Activated CD4-positive, alpha-beta T cell treated with anti-CD3 and anti-CD28 coated beads for 36 hours (primary cell): ENCODE measurements at regions not wholly inside any gene's neighbourhood (a gene's known extent, or its start where the extent isn't known, plus 50 kb on each side); places are given as distances from the start of the nearest gene placed in this dataset.

Source experiments
- ATAC-seq: fragments of 200-7000 bp; cut with Tn5 transposase; one replicate; pipeline ENCODE4 v1.10.0; 2021; ENCODE audit warnings: mild to moderate bottlenecking, moderate library complexity
- CTCF ChIA-PET: fragments of 350-600 bp; sonication (Branson Sonifier 250); formaldehyde crosslinking; loops from one replicate; lab custom pipeline; 2021; ENCODE audit warnings: antibody characterized with exemption; lab: Charles Lee
- POLR2A ChIA-PET: fragments of 350-600 bp; sonication (Branson Sonifier 250); formaldehyde crosslinking; loops from one replicate; lab custom pipeline; 2021; ENCODE audit warnings: antibody characterized with exemption, inconsistent platforms; lab: Charles Lee
- DNase-seq: peaks from one replicate; pipeline ENCODE4 v3.0.0-alpha.2; 2020
- H3K27ac Mint-ChIP-seq: one replicate; pipeline ENCODE4 v1.8.0; 2021; ENCODE audit warnings: mixed read lengths
- H3K27me3 Mint-ChIP-seq: one replicate; pipeline ENCODE4 v1.8.0; 2021; ENCODE audit warnings: mixed read lengths
- H3K36me3 Mint-ChIP-seq: one replicate; pipeline ENCODE4 v1.8.0; 2021; ENCODE audit warnings: low read depth, mixed read lengths
- H3K4me1 Mint-ChIP-seq: one replicate; pipeline ENCODE4 v1.8.0; 2021; ENCODE audit warnings: mixed read lengths
- H3K4me3 Mint-ChIP-seq: one replicate; pipeline ENCODE4 v1.8.0; 2021; ENCODE audit warnings: mild to moderate bottlenecking, moderate library complexity, mixed read lengths
- H3K9me3 Mint-ChIP-seq: one replicate; pipeline ENCODE4 v1.8.0; 2021; ENCODE audit warnings: low read depth, mixed read lengths
- intact Hi-C, 2 experiments: fragments of 100-400 bp; cut with DNase I in 1 of 2; cut with micrococcal nuclease in 1 of 2; formaldehyde crosslinking; loops; one replicate each; pipeline versions ENCODE4 v1.14.2 to v1.15.1; 2022 to 2024; cut with DNase I, micrococcal nuclease

GRCh38 chr11:92276773-92277172 lies 52.2 kb downstream of the FAT3 start:
- ATAC-seq (no peak), DNase-seq (no peak)
- no peak overlapping the region for H3K27ac Mint-ChIP-seq
- peaks cover 2% of the 10 kb centered on the region for H3K9me3 Mint-ChIP-seq
- H3K27me3 Mint-ChIP-seq: peaks cover 2% of the 10 kb centered on the region
- intact Hi-C loops: no loop called here
- no peaks in the 10 kb centered on the region for H3K4me1 Mint-ChIP-seq
- ChIA-PET CTCF (no interaction called here), POLR2A (no interaction called here)
- no peaks in the 10 kb centered on the region for H3K36me3 Mint-ChIP-seq
- H3K4me3 Mint-ChIP-seq: no peak overlapping the region

- intact Hi-C loops: no loop called here
- Mint-ChIP-seq H3K4me1 (no peaks in the 10 kb centered on the region), H3K27ac (no peak overlapping the region), H3K4me3 (no peak overlapping the region), H3K36me3 (no peaks in the 10 kb centered on the region), H3K9me3 (peaks cover 2% of the 10 kb centered on the region), H3K27me3 (no peaks in the 10 kb centered on the region)
- CTCF ChIA-PET: no interaction called here
- POLR2A ChIA-PET: no interaction called here
- ATAC-seq: no peak
- no peak for DNase-seq
Observed at GRCh38 chr11:92277871-92278270, 53.3 kb downstream of the FAT3 start.

DNA sequence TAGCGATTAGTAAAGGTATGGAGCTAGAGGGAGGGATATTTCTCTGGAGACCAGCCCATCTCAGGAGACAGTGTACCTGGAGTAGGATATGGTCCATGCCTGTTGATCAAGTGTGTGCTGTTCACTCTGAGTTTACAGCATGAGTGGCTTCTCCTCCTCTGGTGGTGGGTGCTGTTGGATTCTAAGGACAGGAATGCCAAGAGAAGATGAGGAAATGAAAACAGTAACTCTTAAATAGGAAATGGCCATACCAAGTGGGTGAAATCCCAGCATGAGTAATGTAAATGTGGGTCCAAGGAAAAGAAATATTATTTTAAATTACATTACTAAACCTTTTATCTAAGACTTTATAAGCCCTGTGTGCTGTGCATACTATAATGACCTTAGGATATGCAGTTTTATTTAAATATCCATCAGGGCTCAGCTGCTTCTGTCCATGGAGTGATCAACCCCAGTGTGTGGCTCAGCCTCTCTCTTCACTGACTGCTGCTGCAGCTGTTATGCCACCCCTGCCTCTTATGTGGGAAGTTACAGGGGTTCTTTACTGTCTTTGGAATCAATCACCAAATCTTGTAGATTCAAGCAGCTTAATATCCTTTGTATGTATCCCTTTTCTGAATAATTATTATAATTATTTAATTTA lies 54.3 kb downstream of the FAT3 start:
- Mint-ChIP-seq H3K4me1 (no peaks in the 10 kb centered on the region), H3K9me3 (peaks cover 2% of the 10 kb centered on the region), H3K36me3 (no peaks in the 10 kb centered on the region), H3K27me3 (no peaks in the 10 kb centered on the region), H3K4me3 (no peak overlapping the region), H3K27ac (no peak overlapping the region)
- DNase-seq (no peak), ATAC-seq (no peak)
- ChIA-PET POLR2A (no interaction called here), CTCF (no interaction called here)
- intact Hi-C loops: no loop called here

DNA sequence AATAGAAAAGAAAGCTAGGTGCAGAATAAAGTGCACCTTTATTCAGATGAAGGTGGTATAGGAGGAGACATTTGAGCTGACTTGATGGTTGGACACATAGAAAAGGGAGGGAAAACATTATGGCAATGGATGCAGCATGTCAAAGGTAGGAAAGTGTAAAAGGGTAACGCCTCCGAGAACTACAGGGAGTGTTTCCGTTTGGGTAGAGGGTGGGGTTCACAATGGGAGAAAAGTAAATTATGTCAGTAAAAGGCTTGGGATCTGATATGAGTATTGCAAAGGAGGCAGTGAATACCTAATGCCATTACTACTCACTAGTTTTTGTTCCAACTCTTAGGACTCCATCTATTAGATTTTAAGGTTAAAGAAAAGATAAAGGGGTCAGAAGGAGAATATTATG lies 59.5 kb downstream of the FAT3 start:
- no peak for DNase-seq
- no peaks in the 10 kb centered on the region for H3K9me3 Mint-ChIP-seq
- H3K27ac Mint-ChIP-seq: no peak overlapping the region
- no peaks in the 10 kb centered on the region for H3K36me3 Mint-ChIP-seq
- no peak overlapping the region for H3K4me3 Mint-ChIP-seq
- intact Hi-C loops: no loop called here
- no peaks in the 10 kb centered on the region for H3K27me3 Mint-ChIP-seq
- POLR2A ChIA-PET: interaction anchor here (0.6 kb wide), 1 partner anchor 56 kb away, joined by 3 read pairs; no protein-coding TSS in a partner anchor
- no peak for ATAC-seq
- CTCF ChIA-PET: no interaction called here
- no peaks in the 10 kb centered on the region for H3K4me1 Mint-ChIP-seq

GRCh38 chr11:92284558-92284957 lies 59.9 kb downstream of the FAT3 start:
- ChIA-PET CTCF (no interaction called here), POLR2A (no interaction called here)
- H3K27me3 Mint-ChIP-seq: no peaks in the 10 kb centered on the region
- no peak overlapping the region for H3K27ac Mint-ChIP-seq
- ATAC-seq (no peak), DNase-seq (no peak)
- no peaks in the 10 kb centered on the region for H3K36me3 Mint-ChIP-seq
- intact Hi-C loops: no loop called here
- no peaks in the 10 kb centered on the region for H3K9me3 Mint-ChIP-seq
- no peak overlapping the region for H3K4me3 Mint-ChIP-seq
- no peaks in the 10 kb centered on the region for H3K4me1 Mint-ChIP-seq

GRCh38 chr11:92285776-92286175 lies 61.2 kb downstream of the FAT3 start:
- ChIA-PET CTCF (no interaction called here), POLR2A (no interaction called here)
- no peak overlapping the region for H3K4me3 Mint-ChIP-seq
- no peaks in the 10 kb centered on the region for H3K27me3 Mint-ChIP-seq
- H3K9me3 Mint-ChIP-seq: no peaks in the 10 kb centered on the region
- H3K27ac Mint-ChIP-seq: no peak overlapping the region
- no peaks in the 10 kb centered on the region for H3K36me3 Mint-ChIP-seq
- intact Hi-C loops: no loop called here
- DNase-seq (no peak), ATAC-seq (no peak)
- H3K4me1 Mint-ChIP-seq: no peaks in the 10 kb centered on the region

DNA sequence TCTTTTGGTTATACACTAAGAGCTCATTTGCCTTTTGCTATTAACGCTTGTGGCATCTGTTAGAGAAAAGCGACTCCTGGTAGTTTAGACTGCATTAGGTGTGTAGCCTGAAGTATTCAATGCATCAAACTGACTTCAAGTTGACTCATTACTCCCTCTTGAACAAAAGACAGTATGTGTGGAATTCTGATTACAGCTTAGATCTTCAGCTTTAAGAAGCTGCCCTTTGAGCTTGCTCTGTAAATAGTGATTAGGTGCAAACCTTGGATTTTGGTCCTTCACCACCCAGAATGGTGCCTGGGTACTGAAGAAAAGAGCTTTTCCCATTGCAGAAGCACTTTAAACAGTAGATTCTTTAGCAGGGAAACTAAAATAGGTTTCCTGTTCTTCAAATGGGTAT lies 62.1 kb downstream of the FAT3 start:
- Mint-ChIP-seq H3K36me3 (no peaks in the 10 kb centered on the region), H3K9me3 (no peaks in the 10 kb centered on the region), H3K4me3 (no peak overlapping the region), H3K27me3 (no peaks in the 10 kb centered on the region), H3K4me1 (no peaks in the 10 kb centered on the region), H3K27ac (no peak overlapping the region)
- no peak for ATAC-seq
- intact Hi-C loops: no loop called here
- ChIA-PET CTCF (no interaction called here), POLR2A (interaction anchor here (0.6 kb wide), 1 partner anchor 484 kb away, joined by 3 read pairs; no protein-coding TSS in a partner anchor)
- DNase-seq: no peak

DNA sequence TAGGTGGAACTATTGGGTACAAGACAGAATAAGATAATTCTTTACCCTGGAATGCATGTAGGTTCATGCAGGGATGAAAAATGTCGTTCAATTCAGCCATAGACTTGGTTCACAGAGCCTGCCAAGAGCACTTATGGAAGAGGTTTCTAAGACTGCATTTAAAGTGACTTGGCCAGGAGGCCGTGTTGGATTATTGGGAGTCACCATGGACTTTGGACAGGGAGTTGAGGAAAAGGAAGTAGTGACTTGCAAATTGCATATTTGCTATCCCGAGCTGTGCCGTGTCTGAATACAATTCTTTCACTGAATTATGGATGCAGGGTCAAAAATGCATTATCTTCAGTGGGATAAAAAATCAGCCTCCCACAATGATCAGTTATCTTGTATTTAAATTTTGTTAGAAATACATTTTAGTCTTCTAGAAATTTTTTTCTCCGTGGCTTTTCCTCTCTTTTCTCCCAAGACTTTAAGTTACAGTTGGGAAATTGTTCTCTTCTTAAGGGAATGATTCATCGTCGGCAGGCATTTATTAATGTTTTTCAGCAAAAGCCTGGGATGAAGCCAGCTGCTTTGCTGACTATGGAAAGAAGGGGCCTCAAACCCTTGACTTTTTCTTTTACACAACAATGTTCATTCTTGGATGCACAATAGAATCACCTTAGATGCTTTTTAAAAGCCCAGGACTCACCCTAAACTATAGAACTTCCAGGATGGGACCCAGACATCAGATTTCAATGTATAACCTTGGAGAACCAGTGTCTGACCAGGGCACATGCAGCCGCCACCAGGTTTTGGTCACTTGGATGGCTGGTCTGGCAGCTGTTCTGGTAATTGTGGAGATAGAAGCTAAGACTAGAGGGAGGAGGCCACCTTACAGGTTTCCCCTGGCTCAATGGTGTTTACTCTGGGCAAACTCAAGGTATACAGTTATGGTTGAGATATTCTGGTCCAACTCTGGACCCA lies 70.8 kb downstream of the FAT3 start:
- Mint-ChIP-seq H3K27ac (no peak overlapping the region), H3K4me1 (no peaks in the 10 kb centered on the region), H3K9me3 (no peaks in the 10 kb centered on the region), H3K27me3 (no peaks in the 10 kb centered on the region), H3K36me3 (no peaks in the 10 kb centered on the region), H3K4me3 (no peak overlapping the region)
- DNase-seq (no peak), ATAC-seq (no peak)
- POLR2A ChIA-PET: no interaction called here
- intact Hi-C loops: no loop called here
- CTCF ChIA-PET: interaction anchor here (0.6 kb wide), 1 partner anchor 42 kb away, joined by 3 read pairs; no protein-coding TSS in a partner anchor

GRCh38 chr11:92296138-92296515 lies 71.5 kb downstream of the FAT3 start:
- no peaks in the 10 kb centered on the region for H3K4me1 Mint-ChIP-seq
- ATAC-seq: no peak
- no peaks in the 10 kb centered on the region for H3K36me3 Mint-ChIP-seq
- H3K9me3 Mint-ChIP-seq: no peaks in the 10 kb centered on the region
- H3K4me3 Mint-ChIP-seq: no peak overlapping the region
- no peaks in the 10 kb centered on the region for H3K27me3 Mint-ChIP-seq
- POLR2A ChIA-PET: no interaction called here
- no peak overlapping the region for H3K27ac Mint-ChIP-seq
- intact Hi-C loops: no loop called here
- no peak for DNase-seq
- CTCF ChIA-PET: interaction anchor here (0.6 kb wide), 1 partner anchor 41 kb away, joined by 3 read pairs; no protein-coding TSS in a partner anchor

DNA sequence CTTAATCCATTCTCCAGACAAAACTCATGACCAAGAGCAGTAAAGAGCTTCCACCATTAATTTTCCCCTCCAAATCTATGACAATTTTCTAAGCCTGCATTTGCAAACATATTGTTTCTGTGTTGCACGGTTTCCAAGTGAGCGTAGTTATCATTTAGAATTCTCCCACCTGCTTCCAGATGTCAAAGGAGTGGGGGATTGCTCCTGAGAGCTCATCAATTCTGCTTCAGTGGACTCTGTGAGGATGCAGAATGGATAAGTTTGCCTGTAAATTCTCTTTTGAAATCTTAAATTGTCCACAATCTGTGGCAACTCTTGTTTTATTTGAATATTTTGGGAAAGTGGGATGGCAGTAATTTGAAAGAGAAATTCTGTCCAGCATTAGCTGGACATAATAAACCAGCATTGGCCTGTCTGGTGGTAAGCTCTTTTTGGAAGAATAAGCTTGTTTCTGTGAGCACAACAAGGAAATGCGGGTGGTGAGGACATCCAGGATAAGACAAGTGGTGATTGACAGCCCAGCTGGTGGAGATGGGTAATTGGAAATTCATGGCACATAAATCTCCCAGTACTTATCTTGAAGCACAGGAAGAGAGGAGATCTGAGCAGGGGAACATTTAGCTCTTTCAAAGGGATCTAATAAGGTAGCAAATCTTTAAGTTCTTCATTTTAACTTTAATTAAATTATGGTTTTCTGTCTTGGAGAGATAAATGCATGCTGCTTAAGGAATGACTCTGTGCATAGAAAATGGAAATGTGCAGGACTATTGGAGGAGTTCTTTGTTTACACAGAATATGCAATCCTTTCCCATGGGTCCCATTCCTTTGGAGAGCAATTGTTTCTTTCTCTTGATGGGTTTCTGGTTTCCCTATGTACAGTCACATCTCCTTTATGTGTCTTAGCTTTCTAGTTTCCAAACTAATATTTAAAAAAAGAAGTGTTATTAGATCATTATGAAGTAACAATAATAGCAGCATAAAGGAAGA lies 73.2 kb downstream of the FAT3 start:
- ChIA-PET POLR2A (no interaction called here), CTCF (interaction anchor here (0.5 kb wide), 1 partner anchor 19 kb away, joined by 3 read pairs; no protein-coding TSS in a partner anchor)
- H3K27ac Mint-ChIP-seq: no peak overlapping the region
- intact Hi-C loops: no loop called here
- no peaks in the 10 kb centered on the region for H3K36me3 Mint-ChIP-seq
- DNase-seq (no peak), ATAC-seq (no peak)
- no peaks in the 10 kb centered on the region for H3K27me3 Mint-ChIP-seq
- no peaks in the 10 kb centered on the region for H3K9me3 Mint-ChIP-seq
- no peaks in the 10 kb centered on the region for H3K4me1 Mint-ChIP-seq
- H3K4me3 Mint-ChIP-seq: no peak overlapping the region

DNA sequence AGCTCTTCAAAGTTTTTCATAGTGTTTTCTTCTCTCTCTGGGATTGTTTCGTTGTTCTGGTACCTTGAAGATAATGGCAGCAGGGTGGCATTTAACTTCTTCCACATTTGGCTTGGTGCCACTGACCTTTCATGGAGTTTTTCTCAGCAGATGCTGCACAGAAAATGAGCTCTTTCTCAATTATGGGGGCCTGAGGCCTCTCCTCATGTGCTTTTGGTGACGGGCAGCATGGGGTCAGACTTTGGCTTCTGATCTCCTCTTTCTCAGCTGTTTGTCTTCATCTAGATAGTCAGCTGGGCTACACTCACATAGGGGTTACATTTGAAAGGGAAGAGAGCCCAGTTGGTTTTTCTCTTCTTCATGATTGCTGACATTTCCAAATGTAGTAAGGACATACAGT lies 76.3 kb downstream of the FAT3 start:
- no peaks in the 10 kb centered on the region for H3K9me3 Mint-ChIP-seq
- no peaks in the 10 kb centered on the region for H3K36me3 Mint-ChIP-seq
- POLR2A ChIA-PET: no interaction called here
- ATAC-seq: no peak
- DNase-seq: no peak
- H3K27me3 Mint-ChIP-seq: no peaks in the 10 kb centered on the region
- H3K4me3 Mint-ChIP-seq: no peak overlapping the region
- H3K4me1 Mint-ChIP-seq: no peaks in the 10 kb centered on the region
- CTCF ChIA-PET: interaction anchor here (0.8 kb wide), 1 partner anchor 585 kb away, joined by 3 read pairs; no protein-coding TSS in a partner anchor
- intact Hi-C loops: no loop called here
- no peak overlapping the region for H3K27ac Mint-ChIP-seq
